ENCODE measurements at regions not wholly inside any gene's neighbourhood (a gene's known extent, or its start where the extent isn't known, plus 50 kb on each side); places are given as distances from the start of the nearest gene placed in this dataset.

DNA sequence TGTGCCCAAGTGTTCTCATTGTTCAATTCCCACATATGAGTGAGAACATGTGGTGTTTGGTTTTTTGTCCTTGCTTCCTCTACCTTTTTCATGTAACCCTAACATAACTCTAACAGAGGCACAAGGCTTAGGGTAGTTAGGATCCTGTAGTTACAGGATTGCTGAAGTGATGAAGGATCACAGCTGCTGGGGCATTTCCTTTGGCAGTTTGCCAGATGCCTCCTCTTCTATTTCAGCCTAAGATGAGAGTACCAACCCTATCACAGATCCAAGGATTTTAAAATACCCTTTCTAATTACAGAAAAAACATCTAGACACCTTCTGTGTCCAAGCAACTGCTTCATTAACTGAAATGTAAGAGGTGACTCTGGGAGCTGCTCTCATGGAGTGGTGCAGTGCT, 141.7 kb upstream of the COL1A2 start:
- Histone ChIP-seq H3K9me3 (ENCODE audit: low read length) (no peaks in the 10 kb centered on the region), H2AFZ (ENCODE audit: low read length) (no peak overlapping the region), H3K9me2 (ENCODE audit: insufficient read depth, low read length) (no peaks in the 10 kb centered on the region), H3K36me3 (ENCODE audit: insufficient read depth, low read length) (no peaks in the 10 kb centered on the region), H3K27ac (ENCODE audit: low read depth, low read length, poor library complexity, severe bottlenecking) (no peak overlapping the region), H3K4me1 (ENCODE audit: insufficient read depth, low read length, poor library complexity, severe bottlenecking) (no peaks in the 10 kb centered on the region), H3K79me2 (ENCODE audit: insufficient read depth, low read depth, low read length) (no peaks in the 10 kb centered on the region), H3K4me2 (ENCODE audit: low read length) (no peak overlapping the region), H3K4me3 (ENCODE audit: low read depth, low read length, poor library complexity, severe bottlenecking) (no peak overlapping the region), H4K20me1 (ENCODE audit: insufficient read depth, low read length) (no peaks in the 10 kb centered on the region)
- no peak for DNase-seq (ENCODE audit: low spot score)
- ChIA-PET POLR2A (no interaction called here), CTCF (ENCODE audit: unreplicated experiment) (no interaction called here)
- BruUV-seq (replicated peaks) = no TSS peak
- intact Hi-C loops (cut with micrococcal nuclease; ENCODE audit: unreplicated experiment) = no loop called here
- TF ChIP-seq EZH2phosphoT487 (IDR thresholded peaks at IDR 0.05; ENCODE audit: borderline replicate concordance, low read depth, low read length) (no peak), CTCF (conservative IDR thresholded peaks at IDR 0.05; ENCODE audit: low read length) (no peak)

- ChIA-PET POLR2A (interaction anchor here (0.8 kb wide), 1 partner anchor 17 kb away, joined by 3 read pairs; no protein-coding TSS in a partner anchor), CTCF (ENCODE audit: unreplicated experiment) (no interaction called here)
- TF ChIP-seq EZH2phosphoT487 (IDR thresholded peaks at IDR 0.05; ENCODE audit: borderline replicate concordance, low read depth, low read length) (no peak), CTCF (conservative IDR thresholded peaks at IDR 0.05; ENCODE audit: low read length) (no peak)
- H3K4me2 ChIP-seq (ENCODE audit: low read length) = no peak overlapping the region
- H3K4me1 ChIP-seq (ENCODE audit: insufficient read depth, low read length, poor library complexity, severe bottlenecking) = no peaks in the 10 kb centered on the region
- H4K20me1 ChIP-seq (ENCODE audit: insufficient read depth, low read length) = no peaks in the 10 kb centered on the region
- intact Hi-C loops (cut with micrococcal nuclease; ENCODE audit: unreplicated experiment) = no loop called here
- no peak overlapping the region for H3K27ac ChIP-seq (ENCODE audit: low read depth, low read length, poor library complexity, severe bottlenecking)
- BruUV-seq (replicated peaks) = no TSS peak
- H3K36me3 ChIP-seq (ENCODE audit: insufficient read depth, low read length) = no peaks in the 10 kb centered on the region
- DNase-seq (ENCODE audit: low spot score) = no peak
- H3K9me2 ChIP-seq (ENCODE audit: insufficient read depth, low read length) = no peaks in the 10 kb centered on the region
- no peak overlapping the region for H2AFZ ChIP-seq (ENCODE audit: low read length)
- no peaks in the 10 kb centered on the region for H3K9me3 ChIP-seq (ENCODE audit: low read length)
- H3K79me2 ChIP-seq (ENCODE audit: insufficient read depth, low read depth, low read length) = no peaks in the 10 kb centered on the region
- H3K4me3 ChIP-seq (ENCODE audit: low read depth, low read length, poor library complexity, severe bottlenecking) = no peak overlapping the region
These were observed 141.0 kb upstream of the COL1A2 start for GRCh38 chr7:94253686-94254085.

DNA sequence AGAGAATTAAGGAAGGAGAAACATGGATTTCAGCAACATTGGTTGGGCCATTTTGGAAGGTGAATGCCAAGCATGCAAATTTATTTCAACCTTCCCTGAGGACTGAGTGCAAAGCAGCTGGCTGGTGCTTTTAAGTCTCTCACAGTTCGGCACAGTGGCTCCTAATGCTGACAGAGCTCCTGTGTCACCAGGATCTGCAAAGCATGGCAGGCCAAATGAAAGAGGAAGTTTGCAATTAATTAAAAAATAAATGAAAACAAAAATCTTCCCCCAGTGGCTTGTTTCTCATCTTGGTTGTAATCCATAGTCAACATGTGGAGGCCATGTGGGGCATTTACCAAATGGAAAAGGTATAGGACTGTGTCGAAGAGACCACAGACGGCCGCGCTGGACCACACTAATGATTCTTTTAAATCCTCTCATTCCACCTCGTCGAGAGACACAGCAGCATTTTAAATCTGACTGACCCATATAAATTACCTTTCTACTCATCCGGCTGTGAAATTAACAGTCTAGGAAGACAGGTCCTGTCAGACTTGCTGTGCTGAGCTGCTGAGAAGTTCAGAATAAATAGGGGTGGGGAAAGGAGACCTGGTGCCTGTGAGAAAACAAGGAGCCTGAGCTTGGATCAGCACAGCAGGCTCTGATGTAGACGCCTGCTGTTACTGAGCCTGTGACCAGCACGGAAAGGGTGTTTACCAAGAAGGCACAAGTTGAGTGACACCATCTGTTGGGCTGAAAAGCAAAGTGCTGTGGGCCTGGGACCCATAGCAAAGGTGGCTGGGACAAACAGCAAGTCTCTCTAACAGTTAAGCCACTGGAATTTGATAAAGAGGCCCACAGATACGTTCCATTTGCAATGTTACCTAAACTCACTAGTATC, 136.0 kb upstream of the COL1A2 start:
- H3K36me3 ChIP-seq (ENCODE audit: insufficient read depth, low read length) = no peaks in the 10 kb centered on the region
- TF ChIP-seq CTCF (conservative IDR thresholded peaks at IDR 0.05; ENCODE audit: low read length) (no peak), EZH2phosphoT487 (IDR thresholded peaks at IDR 0.05; ENCODE audit: borderline replicate concordance, low read depth, low read length) (no peak)
- H3K4me1 ChIP-seq (ENCODE audit: insufficient read depth, low read length, poor library complexity, severe bottlenecking) = no peaks in the 10 kb centered on the region
- H4K20me1 ChIP-seq (ENCODE audit: insufficient read depth, low read length) = no peaks in the 10 kb centered on the region
- H3K9me3 ChIP-seq (ENCODE audit: low read length) = no peaks in the 10 kb centered on the region
- no peak overlapping the region for H3K4me2 ChIP-seq (ENCODE audit: low read length)
- no peak overlapping the region for H3K27ac ChIP-seq (ENCODE audit: low read depth, low read length, poor library complexity, severe bottlenecking)
- no peak overlapping the region for H3K4me3 ChIP-seq (ENCODE audit: low read depth, low read length, poor library complexity, severe bottlenecking)
- POLR2A ChIA-PET = interaction anchor here (0.7 to 1.6 kb wide), 4 partner anchors 15 to 182 kb away, joined by 3 to 6 read pairs (median 3); no protein-coding TSS in a partner anchor
- no peak for DNase-seq (ENCODE audit: low spot score)
- no peaks in the 10 kb centered on the region for H3K79me2 ChIP-seq (ENCODE audit: insufficient read depth, low read depth, low read length)
- CTCF ChIA-PET (ENCODE audit: unreplicated experiment) = no interaction called here
- intact Hi-C loops (cut with micrococcal nuclease; ENCODE audit: unreplicated experiment) = no loop called here
- H2AFZ ChIP-seq (ENCODE audit: low read length) = no peak overlapping the region
- no TSS peak for BruUV-seq (replicated peaks)
- H3K9me2 ChIP-seq (ENCODE audit: insufficient read depth, low read length) = no peaks in the 10 kb centered on the region

All from OCI-LY7 (cell line).